SU-DHL-6 (cell line): ENCODE measurements at regions not wholly inside any gene's neighbourhood (a gene's known extent, or its start where the extent isn't known, plus 50 kb on each side); places are given as distances from the start of the nearest gene placed in this dataset.

Experiments used
- H2AFZ ChIP-seq: fragments of 200-600 bp; sonication (generic); 2 replicates; pipeline ENCODE4 v1.6.1; 2014; ENCODE audit warnings: low read depth, mild to moderate bottlenecking, moderate library complexity, mixed read lengths, antibody characterized with exemption, low read length; ENCODE audit not compliant: severe bottlenecking
- H3F3A ChIP-seq: fragments of 200-600 bp; shearing (Covaris generic); 2 replicates; pipeline ENCODE4 v1.6.0; 2016; ENCODE audit warnings: antibody characterized with exemption, mild to moderate bottlenecking; ENCODE audit not compliant: insufficient read depth
- H3K27ac ChIP-seq: fragments of 200-600 bp; sonication (generic); 2 replicates; pipeline ENCODE4 v1.5.1; 2016; ENCODE audit warnings: low read depth, mild to moderate bottlenecking, low read length, moderate library complexity, mixed read lengths
- H3K27me3 ChIP-seq: fragments of 200-600 bp; sonication (generic), shearing (Covaris generic); 2 replicates; pipeline ENCODE4 v1.6.0; 2014; ENCODE audit warnings: mild to moderate bottlenecking, low read length
- H3K36me3 ChIP-seq: fragments of 200-600 bp; sonication (generic); 2 replicates; pipeline ENCODE4 v1.6.1; 2014; ENCODE audit warnings: mild to moderate bottlenecking, low read length, mixed read lengths
- H3K4me2 ChIP-seq: fragments of 300-600, 200-600 bp; shearing (Covaris generic), sonication (generic); 2 replicates; pipeline ENCODE4 v1.6.0; 2014; ENCODE audit warnings: low read length, low read depth, mild to moderate bottlenecking; ENCODE audit not compliant: poor library complexity, severe bottlenecking
- H3K4me3 ChIP-seq: fragments of 200-600 bp; sonication (generic); 2 replicates; pipeline ENCODE4 v1.5.1; 2014; ENCODE audit warnings: antibody characterized with exemption, low read length, mild to moderate bottlenecking, mixed read lengths; ENCODE audit not compliant: insufficient read depth, poor library complexity, severe bottlenecking
- H3K79me2 ChIP-seq: fragments of 200-600 bp; sonication (generic); 2 replicates; pipeline ENCODE4 v1.6.1; 2014; ENCODE audit warnings: mild to moderate bottlenecking, low read length, moderate library complexity; ENCODE audit not compliant: insufficient read depth
- H3K9ac ChIP-seq: fragments of 200-600 bp; sonication (generic); 2 replicates; pipeline ENCODE4 v1.7.0; 2014; ENCODE audit warnings: mild to moderate bottlenecking, low read length
- H3K9me2 ChIP-seq: fragments of 200-600 bp; sonication (generic); replicated peaks from 2 replicates; pipeline ENCODE4 v1.6.1; 2014; ENCODE audit warnings: low read length; ENCODE audit not compliant: insufficient read depth
- H3K9me3 ChIP-seq: fragments of 200-600 bp; sonication (generic); 2 replicates; pipeline ENCODE4 v1.6.1; 2014; ENCODE audit warnings: low read length, mixed read lengths; ENCODE audit not compliant: insufficient read depth
- H4K20me1 ChIP-seq: fragments of 200-600 bp; sonication (generic); 2 replicates; pipeline ENCODE4 v1.6.1; 2014; ENCODE audit warnings: low read depth, mild to moderate bottlenecking, antibody characterized with exemption, low read length, moderate library complexity, mixed read lengths
- EZH2phosphoT487 ChIP-seq: fragments of 200-600 bp; sonication (generic), shearing (Covaris generic); conservative IDR thresholded peaks from 2 replicates; pipeline ENCODE4 v1.6.1; 2018; ENCODE audit warnings: mild to moderate bottlenecking, antibody characterized with exemption, low read length, moderate library complexity, mixed read lengths
- TF ChIP-seq, protein P1 (sequence below): fragments of 200-600 bp; sonication (generic); IDR thresholded peaks from one replicate; pipeline ENCODE4 v1.5.1; 2017; ENCODE audit warnings: antibody characterized with exemption, mild to moderate bottlenecking, low read length, moderate library complexity; ENCODE audit not compliant: insufficient read depth, poor library complexity, severe bottlenecking

GRCh38 chr12:92544322-92544721, 158.5 kb upstream of the PLEKHG7 start:
- TF ChIP-seq, protein P1, sequence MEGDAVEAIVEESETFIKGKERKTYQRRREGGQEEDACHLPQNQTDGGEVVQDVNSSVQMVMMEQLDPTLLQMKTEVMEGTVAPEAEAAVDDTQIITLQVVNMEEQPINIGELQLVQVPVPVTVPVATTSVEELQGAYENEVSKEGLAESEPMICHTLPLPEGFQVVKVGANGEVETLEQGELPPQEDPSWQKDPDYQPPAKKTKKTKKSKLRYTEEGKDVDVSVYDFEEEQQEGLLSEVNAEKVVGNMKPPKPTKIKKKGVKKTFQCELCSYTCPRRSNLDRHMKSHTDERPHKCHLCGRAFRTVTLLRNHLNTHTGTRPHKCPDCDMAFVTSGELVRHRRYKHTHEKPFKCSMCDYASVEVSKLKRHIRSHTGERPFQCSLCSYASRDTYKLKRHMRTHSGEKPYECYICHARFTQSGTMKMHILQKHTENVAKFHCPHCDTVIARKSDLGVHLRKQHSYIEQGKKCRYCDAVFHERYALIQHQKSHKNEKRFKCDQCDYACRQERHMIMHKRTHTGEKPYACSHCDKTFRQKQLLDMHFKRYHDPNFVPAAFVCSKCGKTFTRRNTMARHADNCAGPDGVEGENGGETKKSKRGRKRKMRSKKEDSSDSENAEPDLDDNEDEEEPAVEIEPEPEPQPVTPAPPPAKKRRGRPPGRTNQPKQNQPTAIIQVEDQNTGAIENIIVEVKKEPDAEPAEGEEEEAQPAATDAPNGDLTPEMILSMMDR, result no peak
- no peak for TF ChIP-seq EZH2phosphoT487
- H3K36me3 ChIP-seq, result no peaks in the 10 kb centered on the region
- no peaks in the 10 kb centered on the region for H4K20me1 ChIP-seq
- H3F3A ChIP-seq, result no peaks in the 10 kb centered on the region
- H3K27ac ChIP-seq, result no peak overlapping the region
- H3K9me3 ChIP-seq, result no peaks in the 10 kb centered on the region
- no peak overlapping the region for H3K4me2 ChIP-seq
- no peak overlapping the region for H3K4me3 ChIP-seq
- H3K9me2 ChIP-seq, result no peaks in the 10 kb centered on the region
- no peaks in the 10 kb centered on the region for H3K79me2 ChIP-seq
- H3K9ac ChIP-seq, result no peak overlapping the region
- H2AFZ ChIP-seq, result no peak overlapping the region
- no peaks in the 10 kb centered on the region for H3K27me3 ChIP-seq

GRCh38 chr12:92543840-92544239, 158.9 kb upstream of the PLEKHG7 start:
- Histone ChIP-seq H3K9me2 (no peaks in the 10 kb centered on the region), H3K9me3 (no peaks in the 10 kb centered on the region), H2AFZ (no peak overlapping the region), H3K27ac (no peak overlapping the region), H3K4me2 (no peak overlapping the region), H3K27me3 (no peaks in the 10 kb centered on the region), H3K9ac (no peak overlapping the region), H4K20me1 (no peaks in the 10 kb centered on the region), H3F3A (no peaks in the 10 kb centered on the region), H3K36me3 (no peaks in the 10 kb centered on the region), H3K79me2 (no peaks in the 10 kb centered on the region), H3K4me3 (no peak overlapping the region)
- TF ChIP-seq EZH2phosphoT487, result no peak
- TF ChIP-seq, protein P1, result no peak

DNA sequence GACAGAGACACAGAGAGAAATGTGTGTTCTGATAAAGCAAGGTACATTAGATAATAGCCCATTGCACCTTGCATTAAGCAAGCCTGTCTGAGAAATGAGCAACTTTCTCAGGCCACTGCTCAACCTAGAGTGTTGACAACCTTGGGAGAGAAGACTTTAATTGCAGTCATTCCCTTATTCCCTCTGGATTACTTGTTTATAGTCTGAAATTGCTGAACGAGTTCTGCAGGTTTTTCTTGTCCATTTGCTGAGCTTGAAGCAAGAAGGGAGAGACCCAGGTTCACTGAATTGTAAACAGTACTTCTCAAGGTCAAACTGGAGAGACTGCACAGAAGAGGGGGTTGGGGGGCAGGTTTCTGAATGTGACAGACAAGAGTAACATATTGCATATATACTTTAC, 159.4 kb upstream of the PLEKHG7 start:
- Histone ChIP-seq H4K20me1 (no peaks in the 10 kb centered on the region), H3K27me3 (no peaks in the 10 kb centered on the region), H3K9me2 (no peaks in the 10 kb centered on the region), H3K36me3 (no peaks in the 10 kb centered on the region), H3K79me2 (no peaks in the 10 kb centered on the region), H3K27ac (no peak overlapping the region), H2AFZ (no peak overlapping the region), H3K4me2 (no peak overlapping the region), H3K9ac (no peak overlapping the region), H3F3A (no peaks in the 10 kb centered on the region), H3K4me3 (no peak overlapping the region), H3K9me3 (no peaks in the 10 kb centered on the region)
- no peak for TF ChIP-seq EZH2phosphoT487
- TF ChIP-seq, protein P1, result no peak
